SK-N-SH treated with all-trans-retinoic acid at 6 μM for 48 hours (cell line): ENCODE measurements at regions not wholly inside any gene's neighbourhood (a gene's known extent, or its start where the extent isn't known, plus 50 kb on each side); places are given as distances from the start of the nearest gene placed in this dataset.

Experiments
- SNAI2 ChIP-seq: fragments of 250-450 bp; sonication (Bioruptor Pico); IDR thresholded peaks from 2 replicates; pipeline ENCODE4 v1.5.0; 2020; ENCODE audit warnings: mild to moderate bottlenecking, moderate library complexity
- TOX ChIP-seq: fragments of 250-450 bp; sonication (Bioruptor Pico); IDR thresholded peaks from 2 replicates; pipeline ENCODE4 v1.8.0; 2021; ENCODE audit warnings: mild to moderate bottlenecking, moderate library complexity, borderline replicate concordance
- ZC3H10 ChIP-seq: fragments of 250-450 bp; sonication (Bioruptor Pico); IDR thresholded peaks from 2 replicates; pipeline ENCODE4 v1.5.1; 2021; ENCODE audit warnings: mild to moderate bottlenecking, moderate library complexity
- ZNF70 ChIP-seq: fragments of 450-650 bp; formaldehyde crosslinking; IDR thresholded peaks from 2 replicates; pipeline ENCODE4 v1.5.0; 2020; ENCODE audit warnings: mild to moderate bottlenecking, moderate library complexity
- TF ChIP-seq, protein P1 (sequence below): fragments of 250-450 bp; sonication (Bioruptor Pico); IDR thresholded peaks from 2 replicates; pipeline ENCODE4 v1.5.0; 2020; ENCODE audit warnings: mild to moderate bottlenecking, moderate library complexity

DNA sequence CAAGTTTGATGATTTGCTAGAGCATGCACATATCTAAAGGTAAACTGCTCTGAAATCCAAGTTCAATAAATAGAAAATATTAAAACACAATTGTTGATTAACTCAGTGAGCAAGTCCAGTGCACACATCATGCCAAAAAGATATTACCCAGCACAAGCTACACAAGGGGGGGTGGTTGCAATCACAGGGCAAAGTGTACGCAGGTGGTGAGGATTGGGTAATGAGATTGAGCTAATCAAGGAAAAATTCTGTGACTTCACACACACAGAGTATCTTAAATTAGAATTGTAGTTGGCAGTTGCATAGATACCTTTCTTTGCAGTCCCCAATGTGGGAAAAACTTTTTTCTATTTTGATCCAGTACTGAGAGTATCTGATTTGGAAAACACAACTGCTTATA lies 156.1 kb upstream of the NTRK2 start:
- TF ChIP-seq ZNF70 (no peak), SNAI2 (CRISPR knock-in tag) (no peak), ZC3H10 (no peak), TOX (CRISPR knock-in tag) (no peak)
- TF ChIP-seq, protein P1, sequence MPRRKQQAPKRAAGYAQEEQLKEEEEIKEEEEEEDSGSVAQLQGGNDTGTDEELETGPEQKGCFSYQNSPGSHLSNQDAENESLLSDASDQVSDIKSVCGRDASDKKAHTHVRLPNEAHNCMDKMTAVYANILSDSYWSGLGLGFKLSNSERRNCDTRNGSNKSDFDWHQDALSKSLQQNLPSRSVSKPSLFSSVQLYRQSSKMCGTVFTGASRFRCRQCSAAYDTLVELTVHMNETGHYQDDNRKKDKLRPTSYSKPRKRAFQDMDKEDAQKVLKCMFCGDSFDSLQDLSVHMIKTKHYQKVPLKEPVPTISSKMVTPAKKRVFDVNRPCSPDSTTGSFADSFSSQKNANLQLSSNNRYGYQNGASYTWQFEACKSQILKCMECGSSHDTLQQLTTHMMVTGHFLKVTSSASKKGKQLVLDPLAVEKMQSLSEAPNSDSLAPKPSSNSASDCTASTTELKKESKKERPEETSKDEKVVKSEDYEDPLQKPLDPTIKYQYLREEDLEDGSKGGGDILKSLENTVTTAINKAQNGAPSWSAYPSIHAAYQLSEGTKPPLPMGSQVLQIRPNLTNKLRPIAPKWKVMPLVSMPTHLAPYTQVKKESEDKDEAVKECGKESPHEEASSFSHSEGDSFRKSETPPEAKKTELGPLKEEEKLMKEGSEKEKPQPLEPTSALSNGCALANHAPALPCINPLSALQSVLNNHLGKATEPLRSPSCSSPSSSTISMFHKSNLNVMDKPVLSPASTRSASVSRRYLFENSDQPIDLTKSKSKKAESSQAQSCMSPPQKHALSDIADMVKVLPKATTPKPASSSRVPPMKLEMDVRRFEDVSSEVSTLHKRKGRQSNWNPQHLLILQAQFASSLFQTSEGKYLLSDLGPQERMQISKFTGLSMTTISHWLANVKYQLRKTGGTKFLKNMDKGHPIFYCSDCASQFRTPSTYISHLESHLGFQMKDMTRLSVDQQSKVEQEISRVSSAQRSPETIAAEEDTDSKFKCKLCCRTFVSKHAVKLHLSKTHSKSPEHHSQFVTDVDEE (CRISPR knock-in tag): no peak
